ENCODE measurements at regions not wholly inside any gene's neighbourhood (a gene's known extent, or its start where the extent isn't known, plus 50 kb on each side); places are given as distances from the start of the nearest gene placed in this dataset.
"Not testable (repeated sequence)": the region's sequence is repeated elsewhere in the genome, so short reads cannot be mapped to it uniquely, and the experiment has no call there.

- no peak overlapping the region for H3K4me3 Mint-ChIP-seq
- ATAC-seq = no peak
- peaks cover 16% of the 10 kb centered on the region for H3K4me1 Mint-ChIP-seq
- peaks cover 24% of the 10 kb centered on the region for H3K27me3 Mint-ChIP-seq
- no peak overlapping the region for H3K27ac Mint-ChIP-seq
- no peaks in the 10 kb centered on the region for H3K9me3 ChIP-seq (ENCODE audit: control insufficient read depth, low read length, poor library complexity, severe bottlenecking)
- no peak for DNase-seq
- peaks cover 2% of the 10 kb centered on the region for H3K36me3 Mint-ChIP-seq (ENCODE audit: low read depth)
These were observed 63.5 kb upstream of the ADPGK start for GRCh38 chr15:72847033-72847432.

- DNase-seq (no peak), ATAC-seq (no peak)
- no peak overlapping the region for H3K4me3 Mint-ChIP-seq
- peaks cover 2% of the 10 kb centered on the region for H3K36me3 Mint-ChIP-seq (ENCODE audit: low read depth)
- peaks cover 24% of the 10 kb centered on the region for H3K27me3 Mint-ChIP-seq
- H3K9me3 ChIP-seq (ENCODE audit: control insufficient read depth, low read length, poor library complexity, severe bottlenecking) = no peaks in the 10 kb centered on the region
- H3K4me1 Mint-ChIP-seq = peaks cover 16% of the 10 kb centered on the region
- no peak overlapping the region for H3K27ac Mint-ChIP-seq
These were observed 62.4 kb upstream of the ADPGK start for GRCh38 chr15:72845981-72846383.

- peaks cover 16% of the 10 kb centered on the region for H3K4me1 Mint-ChIP-seq
- peaks cover 2% of the 10 kb centered on the region for H3K36me3 Mint-ChIP-seq (ENCODE audit: low read depth)
- H3K27me3 Mint-ChIP-seq = peaks cover 6% of the 10 kb centered on the region
- no peak overlapping the region for H3K4me3 Mint-ChIP-seq
- ATAC-seq = peak; percentile 74
- no peaks in the 10 kb centered on the region for H3K9me3 ChIP-seq (ENCODE audit: control insufficient read depth, low read length, poor library complexity, severe bottlenecking)
- H3K27ac Mint-ChIP-seq = peak overlapping the region; percentile 2
- DNase-seq = no peak
These were observed 60.5 kb upstream of the ADPGK start for GRCh38 chr15:72844067-72844466.

GRCh38 chr15:72843340-72843739 is 59.8 kb upstream of the ADPGK start:
- H3K9me3 ChIP-seq (ENCODE audit: control insufficient read depth, low read length, poor library complexity, severe bottlenecking); H3K4me3 Mint-ChIP-seq; H3K27me3 Mint-ChIP-seq; H3K27ac Mint-ChIP-seq; H3K36me3 Mint-ChIP-seq (ENCODE audit: low read depth); ATAC-seq; DNase-seq: not testable (repeated sequence)
- peaks cover 16% of the 10 kb centered on the region for H3K4me1 Mint-ChIP-seq

GRCh38 chr15:72840114-72840513 is 56.6 kb upstream of the ADPGK start:
- Mint-ChIP-seq H3K27me3 (no peaks in the 10 kb centered on the region), H3K4me1 (peaks cover 15% of the 10 kb centered on the region), H3K27ac (no peak overlapping the region), H3K4me3 (no peak overlapping the region), H3K36me3 (ENCODE audit: low read depth) (peaks cover 2% of the 10 kb centered on the region)
- no peaks in the 10 kb centered on the region for H3K9me3 ChIP-seq (ENCODE audit: control insufficient read depth, low read length, poor library complexity, severe bottlenecking)
- ATAC-seq (no peak), DNase-seq (no peak)

GRCh38 chr15:72838311-72838731 is 54.8 kb upstream of the ADPGK start:
- Mint-ChIP-seq H3K4me1 (peaks cover 8% of the 10 kb centered on the region), H3K27ac (no peak overlapping the region), H3K27me3 (peaks cover 6% of the 10 kb centered on the region), H3K36me3 (ENCODE audit: low read depth) (peaks cover 2% of the 10 kb centered on the region), H3K4me3 (no peak overlapping the region)
- ATAC-seq = no peak
- H3K9me3 ChIP-seq (ENCODE audit: control insufficient read depth, low read length, poor library complexity, severe bottlenecking) = no peaks in the 10 kb centered on the region
- DNase-seq = no peak

- H3K27ac Mint-ChIP-seq = no peak overlapping the region
- DNase-seq = no peak
- H3K27me3 Mint-ChIP-seq = peaks cover 12% of the 10 kb centered on the region
- H3K4me3 Mint-ChIP-seq = no peak overlapping the region
- H3K4me1 Mint-ChIP-seq = peaks cover 8% of the 10 kb centered on the region
- no peak for ATAC-seq
- no peaks in the 10 kb centered on the region for H3K9me3 ChIP-seq (ENCODE audit: control insufficient read depth, low read length, poor library complexity, severe bottlenecking)
- H3K36me3 Mint-ChIP-seq (ENCODE audit: low read depth) = no peaks in the 10 kb centered on the region
These were observed 53.2 kb upstream of the ADPGK start for GRCh38 chr15:72836676-72837330.

GRCh38 chr15:72835294-72835890 is 51.8 kb upstream of the ADPGK start:
- H3K27ac Mint-ChIP-seq = no peak overlapping the region
- peaks cover 2% of the 10 kb centered on the region for H3K36me3 Mint-ChIP-seq (ENCODE audit: low read depth)
- DNase-seq (no peak), ATAC-seq (no peak)
- H3K27me3 Mint-ChIP-seq = peaks cover 23% of the 10 kb centered on the region
- H3K4me3 Mint-ChIP-seq = no peak overlapping the region
- peaks cover 8% of the 10 kb centered on the region for H3K4me1 Mint-ChIP-seq
- H3K9me3 ChIP-seq (ENCODE audit: control insufficient read depth, low read length, poor library complexity, severe bottlenecking) = no peaks in the 10 kb centered on the region

GRCh38 chr15:72833561-72833960 is 50.0 kb upstream of the ADPGK start:
- Mint-ChIP-seq H3K4me3 (no peak overlapping the region), H3K27ac (no peak overlapping the region), H3K36me3 (ENCODE audit: low read depth) (peaks cover 4% of the 10 kb centered on the region), H3K4me1 (peaks cover 8% of the 10 kb centered on the region), H3K27me3 (peaks cover 28% of the 10 kb centered on the region)
- no peak for DNase-seq
- no peaks in the 10 kb centered on the region for H3K9me3 ChIP-seq (ENCODE audit: control insufficient read depth, low read length, poor library complexity, severe bottlenecking)
- ATAC-seq = no peak

Measured in T-helper 17 cell (primary cell).